Frontal cortex (tissue), 3 donors: ENCODE measurements at regions not wholly inside any gene's neighbourhood (a gene's known extent, or its start where the extent isn't known, plus 50 kb on each side); places are given as distances from the start of the nearest gene placed in this dataset.
"Not testable (repeated sequence)": the region's sequence is repeated elsewhere in the genome, so short reads cannot be mapped to it uniquely, and the experiment has no call there.

Experiments
- DNase-seq, 2 donors: peaks; one replicate each; pipeline ENCODE4 v3.0.0; 2012; ENCODE audit warnings: low spot score in 2 of 2
- FAIRE-seq: peaks from 2 replicates; lab custom pipeline; 2012; peaks lifted over from hg19 to GRCh38; lab: Jason Lieb, UNC
- donor health status: control.
- donor health status: control.
- donor health status: control.

DNA sequence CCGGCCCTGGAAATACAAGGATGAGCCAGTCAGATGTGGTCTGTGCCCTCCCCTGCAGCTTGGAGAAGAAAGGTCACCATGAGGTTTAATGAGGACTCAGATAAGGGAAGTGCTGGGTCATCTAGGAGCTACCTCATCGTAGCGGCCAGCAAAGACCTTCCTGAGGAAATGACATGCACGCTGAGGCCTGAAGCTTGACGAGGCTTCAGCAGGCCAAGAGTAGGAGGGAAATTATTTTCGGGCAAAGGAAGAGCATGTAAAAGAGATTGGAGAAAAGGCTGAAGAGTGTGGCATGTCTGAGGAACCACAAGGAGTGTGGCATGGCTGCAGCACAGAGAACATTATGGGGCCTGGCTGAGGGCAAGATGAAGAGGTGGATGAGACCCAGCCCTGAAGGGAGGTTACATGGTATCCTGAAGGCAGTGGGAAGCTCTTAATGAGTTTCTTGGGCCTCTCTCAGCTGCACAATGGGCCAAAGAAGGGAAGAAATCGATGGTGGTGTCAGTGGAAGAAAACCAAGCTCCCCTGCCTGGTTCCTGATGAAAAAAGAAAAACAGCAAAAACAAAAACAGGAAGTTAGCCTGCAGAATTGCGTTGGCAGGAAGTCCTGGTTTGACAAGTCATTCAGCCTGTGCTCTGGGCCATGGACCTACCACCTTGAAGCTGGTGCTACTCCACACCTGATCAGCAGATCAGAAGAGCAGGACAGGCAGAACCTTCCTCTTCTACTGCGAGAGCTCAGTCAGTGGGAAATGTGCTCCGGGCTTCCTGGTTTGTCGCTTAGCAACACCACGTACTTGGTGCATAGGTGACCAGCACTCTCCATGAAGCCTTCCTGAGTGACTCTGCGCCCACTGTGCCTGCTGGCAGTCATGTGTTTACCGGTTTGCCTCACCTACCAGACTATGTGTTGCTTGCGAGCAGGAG, 134.5 kb upstream of the KLF3 start:
- no peak for FAIRE-seq
- peak in 1 of 2 donors; percentile 18 for DNase-seq

DNA sequence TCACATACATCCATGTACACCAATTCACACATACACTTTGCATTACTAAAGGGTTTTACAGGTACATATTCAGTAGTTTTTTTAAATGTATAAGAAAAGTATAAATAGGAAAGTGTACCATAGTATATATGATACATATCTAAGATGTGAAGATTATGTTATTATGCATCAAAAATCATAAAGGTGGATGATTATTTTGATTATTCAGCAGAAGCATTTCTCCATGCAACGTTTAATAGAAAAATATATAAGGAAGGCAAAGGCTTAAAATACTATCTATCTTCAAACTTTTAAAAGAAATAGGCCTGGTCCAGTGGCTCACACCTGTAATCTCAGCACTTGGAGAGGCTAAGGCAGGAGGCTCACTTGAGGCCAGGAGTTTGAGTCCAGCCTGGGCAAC, 133.5 kb upstream of the KLF3 start:
- FAIRE-seq = no peak
- DNase-seq = no peak

DNA sequence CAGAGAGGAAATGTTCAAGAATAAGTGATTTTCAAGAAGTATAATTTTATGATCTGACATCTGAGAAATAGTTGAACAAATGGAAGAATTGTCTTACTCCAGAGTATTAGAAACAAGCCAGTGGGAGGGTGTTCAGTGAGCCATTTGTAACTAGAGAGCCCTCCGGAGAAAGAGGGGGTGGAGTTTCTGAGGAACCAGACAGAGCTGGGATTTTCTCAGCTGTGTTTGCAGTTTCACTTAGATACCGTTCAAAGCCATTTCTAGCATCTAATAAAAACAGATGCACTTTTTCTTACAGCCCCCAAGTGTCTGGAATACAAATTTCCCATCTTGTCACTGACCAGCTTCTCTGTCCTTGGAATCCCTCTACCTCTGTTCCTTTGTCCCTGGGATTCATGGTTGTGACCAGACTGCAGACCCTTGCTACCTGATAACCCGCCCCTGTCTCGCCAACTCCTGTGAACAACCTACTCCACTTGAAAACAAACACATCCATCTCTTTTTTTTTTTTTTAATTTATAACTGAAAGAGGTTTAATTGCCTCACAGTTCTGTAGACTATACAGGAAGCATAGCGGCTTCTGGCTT, 132.8 kb upstream of the KLF3 start:
- FAIRE-seq = no peak
- no peak for DNase-seq

DNA sequence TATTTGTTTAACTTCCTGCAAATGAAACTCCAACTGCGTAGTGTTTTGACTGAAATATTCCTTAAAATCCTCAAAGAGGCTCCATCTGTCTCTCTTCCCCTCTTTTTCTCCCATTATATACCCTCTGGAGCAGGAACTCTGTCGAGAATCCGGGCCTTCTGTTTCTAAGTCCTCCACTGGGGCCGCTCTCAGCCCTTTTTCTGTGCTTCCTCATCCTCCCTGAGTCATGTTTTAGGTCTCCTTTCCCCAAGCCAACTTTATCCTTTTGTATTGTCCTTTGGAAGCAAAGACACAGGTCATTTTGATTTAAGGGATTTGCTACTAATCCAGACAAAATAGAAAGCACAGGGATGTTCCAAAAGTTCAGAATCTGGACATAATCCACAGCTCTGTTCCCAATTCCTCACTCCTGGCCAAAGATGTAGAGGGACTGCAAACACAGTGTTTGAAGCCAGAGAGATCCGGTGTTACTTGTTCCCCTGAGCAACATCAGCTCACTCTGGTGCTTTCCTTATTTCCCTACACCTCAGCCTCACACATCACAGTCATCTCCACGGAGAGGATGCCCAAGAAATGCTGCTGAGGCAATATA, 131.0 kb upstream of the KLF3 start:
- FAIRE-seq (no peak), DNase-seq (no peak)

DNA sequence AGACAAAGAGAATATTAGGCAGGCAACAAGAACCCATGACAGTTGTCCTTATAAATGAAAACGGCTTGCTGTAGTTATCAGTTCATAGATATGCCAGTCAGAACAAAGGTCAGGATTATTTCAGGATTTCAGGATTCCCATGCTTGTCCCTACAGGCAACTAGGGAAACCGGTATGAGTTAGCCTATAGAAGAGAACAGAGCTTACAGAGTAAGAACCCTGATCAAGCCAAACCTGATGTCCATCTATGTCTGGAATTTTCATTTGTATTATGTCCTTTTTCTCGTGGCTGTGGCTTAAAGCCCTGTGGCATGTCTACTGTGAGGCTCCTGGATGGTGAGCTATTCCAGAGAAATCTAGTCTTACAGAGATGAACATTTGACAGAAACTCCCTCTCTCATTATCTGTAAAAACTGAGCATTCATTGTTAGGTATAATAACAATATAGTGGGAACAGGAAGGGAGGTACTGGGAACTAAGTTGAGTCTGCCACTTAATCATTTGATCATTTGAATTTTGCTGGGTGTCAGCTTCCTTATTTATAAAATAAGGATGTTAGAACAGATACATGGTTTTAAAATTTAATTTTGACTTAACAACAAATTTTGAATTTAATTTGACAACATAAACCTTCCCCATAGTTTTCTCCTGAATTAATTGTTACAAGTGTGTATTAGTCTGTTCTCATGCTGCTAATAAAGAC, 129.5 kb upstream of the KLF3 start:
- FAIRE-seq (no peak), DNase-seq (no peak)

DNA sequence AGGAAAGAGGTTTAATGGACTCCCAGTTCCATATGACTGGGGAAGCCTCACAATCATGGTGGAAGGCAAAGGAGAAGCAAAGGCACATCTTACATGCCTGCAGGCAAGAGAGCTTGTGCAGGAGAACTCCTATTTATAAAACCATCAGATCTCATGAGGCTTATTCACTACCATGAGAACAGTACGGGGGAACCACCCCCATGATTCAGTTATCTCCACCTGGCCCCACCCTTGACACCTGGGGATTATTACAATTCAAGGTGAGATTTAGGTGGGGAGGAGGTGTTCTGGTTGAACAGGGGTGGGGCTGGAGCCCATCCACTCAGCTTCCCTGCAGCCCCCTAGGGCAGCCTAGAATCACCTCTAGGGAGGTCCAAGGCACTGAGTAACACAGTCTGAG, 128.9 kb upstream of the KLF3 start:
- DNase-seq, FAIRE-seq: not testable (repeated sequence)

DNA sequence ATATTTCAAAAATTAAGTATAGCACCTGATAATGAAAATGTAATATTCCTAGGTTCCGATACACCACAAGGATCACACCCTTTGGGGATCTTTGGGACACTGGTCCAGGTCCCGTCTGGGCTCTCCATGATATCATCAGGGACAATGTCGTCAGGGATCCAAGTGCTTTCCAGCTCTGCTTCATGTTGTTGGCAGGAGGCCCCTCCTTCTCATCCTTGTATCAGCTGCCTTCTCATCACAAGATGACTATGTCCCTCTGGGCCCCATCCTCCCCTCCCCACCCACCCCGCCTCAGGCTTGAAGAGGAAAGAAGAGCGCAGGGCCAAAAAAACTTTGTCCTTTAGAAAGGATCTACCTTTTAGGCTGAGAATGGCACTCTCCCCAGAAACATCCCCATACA, 128.3 kb upstream of the KLF3 start:
- no peak for DNase-seq
- no peak for FAIRE-seq

DNA sequence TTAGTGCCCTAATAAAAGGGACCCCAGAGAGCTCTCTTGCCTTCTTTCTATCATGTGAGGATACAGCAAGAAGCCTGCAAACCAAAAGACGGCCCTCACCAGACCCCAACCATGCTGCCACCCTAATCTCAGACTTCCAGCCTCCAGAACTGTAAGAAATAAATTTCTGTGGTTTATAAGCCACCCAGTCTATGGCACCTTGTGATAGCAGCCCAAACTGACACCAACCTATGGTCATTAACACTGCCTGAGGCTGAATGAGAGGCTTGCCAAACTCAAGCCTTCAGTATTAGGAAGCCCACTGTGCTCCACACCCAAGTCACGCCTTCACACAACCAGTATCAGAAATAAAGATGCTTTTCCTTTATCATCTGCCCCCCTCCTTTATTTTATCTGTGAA, 127.3 kb upstream of the KLF3 start:
- DNase-seq = no peak
- no peak for FAIRE-seq

DNA sequence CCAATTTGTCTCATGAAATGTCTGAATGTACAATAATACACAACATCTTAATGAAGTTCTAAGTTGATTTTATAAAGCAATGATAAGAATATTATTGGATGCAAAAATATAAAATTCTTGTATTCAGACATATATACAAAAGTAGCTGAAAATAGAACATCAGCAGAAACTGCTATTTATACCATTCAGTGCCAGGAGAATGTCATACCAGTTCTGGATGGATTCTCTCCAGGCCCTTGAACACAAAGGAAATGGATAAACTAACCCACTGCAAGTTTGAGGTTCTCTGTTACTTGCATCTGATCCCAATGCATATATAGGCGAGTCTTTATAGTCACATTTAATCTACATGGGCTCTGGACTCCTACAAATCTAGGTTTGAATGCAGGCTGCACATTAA, 126.3 kb upstream of the KLF3 start:
- FAIRE-seq (no peak), DNase-seq (no peak)

DNA sequence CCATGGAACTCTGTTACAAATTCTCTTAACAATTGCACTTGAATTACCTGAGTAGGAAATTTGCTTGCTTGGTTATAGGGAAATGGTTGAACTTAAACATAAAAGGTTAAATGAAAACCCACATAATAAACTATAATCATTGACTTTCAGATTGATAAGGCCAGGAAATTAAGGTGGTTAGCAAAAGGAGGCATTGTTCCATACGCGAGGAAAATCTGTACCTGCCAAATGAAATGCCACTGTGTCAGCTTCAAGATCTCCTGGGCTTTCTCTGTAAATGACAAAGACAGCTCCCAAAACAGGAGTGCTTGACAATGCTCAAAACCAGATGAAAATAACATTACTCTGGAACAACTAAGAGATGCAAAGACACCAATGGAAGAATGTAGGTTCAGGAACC, 125.5 kb upstream of the KLF3 start:
- FAIRE-seq (no peak), DNase-seq (no peak)

DNA sequence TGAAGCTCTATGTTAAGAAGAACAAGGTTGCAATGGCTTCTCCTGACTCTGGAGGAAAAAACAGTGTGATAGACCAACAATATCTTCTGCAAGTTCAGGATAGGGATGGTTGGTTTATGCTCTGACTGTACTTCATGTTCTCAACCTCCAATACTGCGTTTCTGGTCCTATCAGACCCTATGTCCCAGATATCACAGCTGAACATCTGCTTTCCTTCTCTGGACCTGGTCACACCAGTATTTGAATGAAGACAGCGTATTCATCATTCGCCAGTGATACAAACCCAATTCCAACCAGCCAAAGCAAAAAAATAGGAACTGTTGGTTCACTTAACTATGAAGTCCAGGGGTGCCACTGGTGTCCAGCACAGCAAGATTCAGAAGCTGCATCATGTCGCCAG, 124.5 kb upstream of the KLF3 start:
- DNase-seq (no peak), FAIRE-seq (no peak)

DNA sequence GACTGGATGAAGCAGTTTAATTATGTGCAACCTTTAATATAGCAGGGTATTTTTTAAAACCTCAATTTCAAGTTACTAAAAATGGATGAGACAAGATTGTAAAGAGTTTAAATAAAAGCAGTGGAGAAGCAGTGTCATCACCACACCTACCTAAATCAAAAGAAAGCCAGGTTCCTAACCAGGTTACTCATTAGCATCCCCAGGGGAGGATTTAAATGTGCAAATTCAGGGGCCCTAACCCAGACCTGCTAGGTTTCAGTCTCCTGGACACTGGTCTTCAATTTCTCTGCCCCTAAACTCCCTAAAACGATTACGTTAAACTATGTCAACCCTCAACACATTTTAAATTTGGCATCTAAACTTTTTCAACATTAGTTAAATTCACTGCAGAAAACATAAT, 116.9 kb upstream of the KLF3 start:
- DNase-seq (no peak), FAIRE-seq (no peak)

DNA sequence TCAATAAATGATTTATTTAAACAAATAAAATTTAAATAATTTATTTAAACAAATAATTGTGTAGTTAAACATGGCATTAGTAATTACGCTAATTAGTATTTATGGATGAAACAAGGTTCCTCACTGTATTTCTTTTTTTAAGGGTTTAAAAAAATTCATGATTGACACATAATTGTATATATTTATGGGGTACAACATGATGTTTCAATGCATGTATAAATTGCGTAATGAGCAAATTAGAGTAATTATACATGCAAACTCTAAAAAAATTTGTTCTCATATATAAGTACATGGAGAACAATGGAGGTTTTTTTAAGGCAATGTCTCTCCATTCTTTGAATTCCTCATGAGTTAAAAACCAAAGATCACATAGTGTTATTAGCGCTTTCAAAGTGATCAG, 115.7 kb upstream of the KLF3 start:
- no peak for DNase-seq
- FAIRE-seq = peak; percentile 86

DNA sequence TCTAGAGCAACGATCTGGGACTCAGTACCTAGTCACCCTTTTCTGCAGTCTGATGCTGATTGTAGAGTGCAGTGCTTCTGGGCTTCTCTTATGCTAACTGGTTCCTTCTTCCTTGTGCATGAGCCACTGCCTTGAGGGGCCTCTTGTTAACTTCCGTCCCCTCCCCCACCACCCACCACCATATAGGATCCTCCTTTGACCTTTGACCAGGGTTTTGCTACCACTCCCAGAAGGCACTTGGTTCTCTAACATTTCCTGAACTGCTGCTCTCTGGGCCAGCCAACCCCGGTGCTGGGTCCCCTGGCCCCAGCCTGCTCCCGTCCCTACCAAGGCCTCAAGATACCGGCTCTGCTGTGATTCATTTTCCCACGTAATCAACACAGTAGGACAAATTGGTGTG, 104.6 kb upstream of the KLF3 start:
- FAIRE-seq = no peak
- DNase-seq = no peak

DNA sequence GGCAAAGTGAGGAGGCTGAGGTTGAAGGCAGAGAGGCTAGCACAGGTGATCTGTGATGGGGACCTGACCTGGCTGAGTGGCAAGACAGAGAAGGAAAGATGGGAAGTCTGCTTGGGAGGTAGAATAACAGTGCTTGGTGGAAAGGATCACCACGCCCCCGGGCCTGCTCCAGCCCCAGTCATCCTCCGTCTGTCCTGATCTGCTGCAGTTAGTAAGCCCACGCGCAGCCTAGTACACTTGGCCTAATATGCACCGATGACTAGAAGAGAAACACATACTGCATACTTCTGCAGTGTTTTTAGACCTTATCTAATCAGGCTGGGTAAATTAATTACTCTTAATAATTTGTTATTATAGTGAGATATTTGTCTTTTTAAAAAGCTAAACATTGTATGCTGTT, 103.7 kb upstream of the KLF3 start:
- no peak for FAIRE-seq
- DNase-seq = no peak

DNA sequence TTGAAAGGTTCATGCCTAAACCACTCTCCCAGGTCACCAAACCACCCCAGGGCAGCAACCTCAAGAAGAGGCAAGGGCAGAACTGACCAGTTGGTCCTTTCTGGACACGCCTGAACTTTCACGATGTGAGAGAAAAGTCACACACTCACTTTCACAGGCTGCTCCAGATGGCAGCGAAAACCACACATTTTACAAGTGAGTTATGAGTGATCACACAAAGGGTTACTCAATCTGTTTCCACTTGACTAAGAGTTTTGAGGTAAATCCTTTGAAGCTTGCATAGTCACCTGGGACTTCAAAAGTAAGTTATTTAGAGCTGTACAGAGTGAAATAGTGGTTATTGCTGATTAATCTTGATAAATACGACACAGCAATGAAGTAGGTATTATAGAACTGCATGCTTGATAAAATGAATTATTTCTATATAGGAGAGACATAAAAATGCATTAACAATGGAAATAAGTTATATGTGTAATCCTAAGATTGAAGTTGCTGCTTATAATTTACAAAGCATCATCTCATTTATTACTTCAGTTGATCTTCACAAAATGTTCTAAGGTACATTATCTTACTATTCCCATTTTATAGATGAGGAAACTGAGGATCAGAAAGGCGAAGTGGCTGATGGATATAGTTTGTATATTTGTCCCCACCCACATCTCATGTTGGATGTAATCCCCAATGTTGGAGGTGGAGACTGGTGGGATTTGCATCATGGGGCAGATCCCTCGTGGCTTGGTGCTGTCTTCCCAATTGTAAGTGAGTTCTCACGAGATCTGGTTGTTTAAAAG, 103.0 kb upstream of the KLF3 start:
- DNase-seq = no peak
- no peak for FAIRE-seq

DNA sequence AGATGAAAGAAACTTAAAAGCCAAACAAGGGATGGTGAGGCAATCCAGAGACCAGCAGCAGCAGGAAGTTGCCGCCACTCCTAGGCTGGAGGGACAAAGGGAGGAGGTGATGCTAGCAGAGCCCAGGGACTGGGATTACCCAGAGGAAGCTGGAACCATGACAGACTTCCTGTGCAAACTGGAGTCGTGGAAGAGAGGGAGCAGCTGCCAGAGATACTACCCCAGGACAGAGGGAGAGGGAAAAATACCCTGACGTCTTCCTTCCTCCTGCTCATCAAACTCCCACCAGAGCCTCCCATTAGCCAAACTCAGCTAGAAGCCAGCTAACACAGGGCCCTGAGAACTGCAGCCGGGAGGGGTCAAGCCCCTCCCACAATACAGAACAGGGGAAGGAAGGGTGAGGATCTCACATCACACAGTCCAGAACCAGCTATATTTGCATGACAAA, 101.2 kb upstream of the KLF3 start:
- DNase-seq = no peak
- FAIRE-seq = no peak

DNA sequence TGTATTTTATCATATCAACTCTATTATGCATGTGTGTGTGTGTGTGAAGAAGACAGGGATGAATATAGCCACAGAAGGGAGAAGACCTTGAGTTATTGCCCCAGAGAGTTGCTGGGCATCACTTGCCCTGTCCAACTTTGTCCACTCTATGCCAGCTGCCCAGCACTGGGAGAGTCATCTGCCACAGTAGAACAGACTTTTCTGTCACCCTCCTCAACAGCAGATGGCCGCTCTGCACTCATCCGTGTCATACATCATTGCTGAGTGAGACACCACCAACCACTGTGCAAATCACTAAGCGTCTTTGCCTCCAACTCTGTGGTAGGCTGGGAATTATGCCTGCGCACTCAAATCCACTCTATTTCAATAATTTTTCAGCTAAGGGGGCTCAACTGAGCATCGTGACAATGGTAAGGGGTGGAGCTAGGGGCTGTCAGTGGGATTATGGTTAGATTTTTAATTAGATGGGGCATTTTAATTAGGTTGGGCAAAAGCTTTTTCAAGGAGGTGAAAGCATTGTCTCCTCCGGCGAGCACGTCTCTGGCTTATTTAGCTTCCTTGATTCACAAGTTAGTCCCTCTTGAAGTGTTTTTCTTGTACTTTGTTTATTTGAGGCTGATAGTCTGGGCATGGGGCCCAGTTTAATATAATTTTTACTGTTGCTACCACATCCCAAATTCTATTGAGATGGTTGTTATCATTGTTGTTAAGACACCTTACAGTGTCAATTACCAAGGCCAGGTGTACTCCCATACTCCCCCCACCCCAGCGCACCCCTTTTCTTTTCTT, 100.1 kb upstream of the KLF3 start:
- no peak for FAIRE-seq
- DNase-seq = no peak
